SU-DHL-6 (cell line): ENCODE measurements at regions not wholly inside any gene's neighbourhood (a gene's known extent, or its start where the extent isn't known, plus 50 kb on each side); places are given as distances from the start of the nearest gene placed in this dataset.

Experiments used
- CTCF ChIP-seq: fragments of 200-600 bp; sonication (generic); IDR thresholded peaks from one replicate; pipeline ENCODE4 v1.5.1; 2017; ENCODE audit warnings: antibody characterized with exemption, mild to moderate bottlenecking, low read length, moderate library complexity; ENCODE audit not compliant: insufficient read depth, poor library complexity, severe bottlenecking
- EZH2phosphoT487 ChIP-seq: fragments of 200-600 bp; sonication (generic), shearing (Covaris generic); conservative IDR thresholded peaks from 2 replicates; pipeline ENCODE4 v1.6.1; 2018; ENCODE audit warnings: mild to moderate bottlenecking, antibody characterized with exemption, low read length, moderate library complexity, mixed read lengths

GRCh38 chr18:29254123-29254522, 1077.2 kb upstream of the CDH2 start:
- no peak for TF ChIP-seq CTCF
- TF ChIP-seq EZH2phosphoT487: no peak
